ENCODE measurements at regions not wholly inside any gene's neighbourhood (a gene's known extent, or its start where the extent isn't known, plus 50 kb on each side); places are given as distances from the start of the nearest gene placed in this dataset.

DNA sequence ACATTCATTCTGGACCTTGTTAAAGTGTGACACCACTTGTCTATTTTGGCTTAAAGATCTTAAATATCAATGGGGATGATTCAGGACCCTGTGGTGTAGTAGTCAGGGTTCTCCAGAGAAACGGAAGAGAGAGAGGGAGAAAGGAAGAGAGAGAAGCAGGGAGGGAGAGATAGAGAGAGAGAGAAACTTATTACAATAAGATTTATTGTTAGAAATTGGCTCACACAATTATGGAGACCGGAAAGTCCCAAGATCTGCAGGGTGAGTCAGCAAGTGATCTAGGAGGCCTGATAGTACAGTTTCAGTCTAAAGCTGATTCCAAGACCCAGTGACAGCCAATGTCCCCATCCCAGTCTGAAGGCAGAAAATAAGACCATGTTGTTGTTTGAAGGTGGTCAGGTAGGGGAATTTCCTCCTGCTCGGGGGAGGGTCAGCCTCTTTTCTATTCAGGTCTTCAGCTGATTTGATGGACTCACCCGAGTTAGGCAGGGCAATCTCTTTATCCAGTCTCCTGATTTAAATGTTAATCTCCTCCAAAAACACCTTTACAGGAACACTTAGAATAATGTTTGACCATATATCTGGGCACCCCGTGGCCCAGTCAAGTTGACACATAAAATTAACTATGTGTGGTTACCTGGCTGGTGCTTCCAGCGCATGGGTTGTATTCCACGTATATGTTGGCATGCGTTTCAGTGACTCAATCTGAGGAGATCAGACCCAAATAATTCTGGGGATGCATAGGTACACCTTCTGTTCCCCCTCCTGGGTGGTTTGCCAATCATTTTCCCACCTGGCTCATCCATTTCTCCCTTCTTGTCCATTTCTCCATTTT, 1350.5 kb downstream of the TBC1D22A start:
- peak in 1 of 2 donors; percentile 43 for ATAC-seq
- no peaks in the 10 kb centered on the region for H3K36me3 Mint-ChIP-seq (ENCODE audit: insufficient read depth)
- no peak overlapping the region for H3K4me3 Mint-ChIP-seq
- H3K27me3 Mint-ChIP-seq (ENCODE audit: low read depth), result peaks cover 5% of the 10 kb centered on the region
- H3K4me1 Mint-ChIP-seq (ENCODE audit: low read depth), result no peaks in the 10 kb centered on the region
- no peak for DNase-seq
- peaks cover 4% of the 10 kb centered on the region for H3K9me3 Mint-ChIP-seq

- Mint-ChIP-seq H3K36me3 (ENCODE audit: insufficient read depth) (no peaks in the 10 kb centered on the region), H3K9me3 (peaks cover 4% of the 10 kb centered on the region), H3K27me3 (ENCODE audit: low read depth) (peaks cover 17% of the 10 kb centered on the region), H3K4me3 (no peak overlapping the region), H3K4me1 (ENCODE audit: low read depth) (no peaks in the 10 kb centered on the region)
- no peak for ATAC-seq
- no peak for DNase-seq
Observed at GRCh38 chr22:48106715-48107259, 1344.3 kb downstream of the TBC1D22A start.

GRCh38 chr22:48106215-48106614, 1343.8 kb downstream of the TBC1D22A start:
- DNase-seq (no peak), ATAC-seq (no peak)
- Mint-ChIP-seq H3K36me3 (ENCODE audit: insufficient read depth) (no peaks in the 10 kb centered on the region), H3K4me1 (ENCODE audit: low read depth) (no peaks in the 10 kb centered on the region), H3K4me3 (no peak overlapping the region), H3K27me3 (ENCODE audit: low read depth) (peaks cover 17% of the 10 kb centered on the region), H3K9me3 (peaks cover 4% of the 10 kb centered on the region)

GRCh38 chr22:48105259-48105658, 1342.8 kb downstream of the TBC1D22A start:
- ATAC-seq (no peak), DNase-seq (no peak)
- Mint-ChIP-seq H3K4me1 (ENCODE audit: low read depth) (peaks cover 8% of the 10 kb centered on the region), H3K4me3 (no peak overlapping the region), H3K9me3 (peaks cover 4% of the 10 kb centered on the region), H3K36me3 (ENCODE audit: insufficient read depth) (no peaks in the 10 kb centered on the region), H3K27me3 (ENCODE audit: low read depth) (peaks cover 17% of the 10 kb centered on the region)

GRCh38 chr22:48104766-48105165, 1342.3 kb downstream of the TBC1D22A start:
- Mint-ChIP-seq H3K9me3 (peaks cover 4% of the 10 kb centered on the region), H3K4me3 (no peak overlapping the region), H3K4me1 (ENCODE audit: low read depth) (peaks cover 8% of the 10 kb centered on the region), H3K27me3 (ENCODE audit: low read depth) (peaks cover 16% of the 10 kb centered on the region), H3K36me3 (ENCODE audit: insufficient read depth) (no peaks in the 10 kb centered on the region)
- DNase-seq (no peak), ATAC-seq (no peak)

GRCh38 chr22:48104102-48104738, 1341.8 kb downstream of the TBC1D22A start:
- ATAC-seq, result no peak
- no peaks in the 10 kb centered on the region for H3K36me3 Mint-ChIP-seq (ENCODE audit: insufficient read depth)
- H3K9me3 Mint-ChIP-seq, result peaks cover 4% of the 10 kb centered on the region
- no peak overlapping the region for H3K4me3 Mint-ChIP-seq
- H3K27me3 Mint-ChIP-seq (ENCODE audit: low read depth), result peaks cover 16% of the 10 kb centered on the region
- no peak for DNase-seq
- H3K4me1 Mint-ChIP-seq (ENCODE audit: low read depth), result peaks cover 8% of the 10 kb centered on the region

GRCh38 chr22:48103126-48103875, 1340.9 kb downstream of the TBC1D22A start:
- H3K4me1 Mint-ChIP-seq (ENCODE audit: low read depth), result peaks cover 17% of the 10 kb centered on the region
- H3K27me3 Mint-ChIP-seq (ENCODE audit: low read depth), result peaks cover 16% of the 10 kb centered on the region
- H3K9me3 Mint-ChIP-seq, result peaks cover under 1% of the 10 kb centered on the region
- DNase-seq (no peak), ATAC-seq (no peak)
- H3K4me3 Mint-ChIP-seq, result no peak overlapping the region
- H3K36me3 Mint-ChIP-seq (ENCODE audit: insufficient read depth), result no peaks in the 10 kb centered on the region

- Mint-ChIP-seq H3K27me3 (ENCODE audit: low read depth) (peaks cover 16% of the 10 kb centered on the region), H3K4me1 (ENCODE audit: low read depth) (peaks cover 24% of the 10 kb centered on the region), H3K4me3 (no peak overlapping the region), H3K36me3 (ENCODE audit: insufficient read depth) (no peaks in the 10 kb centered on the region), H3K9me3 (no peaks in the 10 kb centered on the region)
- ATAC-seq, result no peak
- DNase-seq, result no peak
Observed at GRCh38 chr22:48102581-48102980, 1340.1 kb downstream of the TBC1D22A start.

- DNase-seq (no peak), ATAC-seq (no peak)
- Mint-ChIP-seq H3K4me1 (ENCODE audit: low read depth) (peaks cover 32% of the 10 kb centered on the region), H3K27me3 (ENCODE audit: low read depth) (peaks cover 16% of the 10 kb centered on the region), H3K36me3 (ENCODE audit: insufficient read depth) (no peaks in the 10 kb centered on the region), H3K9me3 (no peaks in the 10 kb centered on the region), H3K4me3 (no peak overlapping the region)
Observed at GRCh38 chr22:48101704-48102103, 1339.3 kb downstream of the TBC1D22A start.

DNA sequence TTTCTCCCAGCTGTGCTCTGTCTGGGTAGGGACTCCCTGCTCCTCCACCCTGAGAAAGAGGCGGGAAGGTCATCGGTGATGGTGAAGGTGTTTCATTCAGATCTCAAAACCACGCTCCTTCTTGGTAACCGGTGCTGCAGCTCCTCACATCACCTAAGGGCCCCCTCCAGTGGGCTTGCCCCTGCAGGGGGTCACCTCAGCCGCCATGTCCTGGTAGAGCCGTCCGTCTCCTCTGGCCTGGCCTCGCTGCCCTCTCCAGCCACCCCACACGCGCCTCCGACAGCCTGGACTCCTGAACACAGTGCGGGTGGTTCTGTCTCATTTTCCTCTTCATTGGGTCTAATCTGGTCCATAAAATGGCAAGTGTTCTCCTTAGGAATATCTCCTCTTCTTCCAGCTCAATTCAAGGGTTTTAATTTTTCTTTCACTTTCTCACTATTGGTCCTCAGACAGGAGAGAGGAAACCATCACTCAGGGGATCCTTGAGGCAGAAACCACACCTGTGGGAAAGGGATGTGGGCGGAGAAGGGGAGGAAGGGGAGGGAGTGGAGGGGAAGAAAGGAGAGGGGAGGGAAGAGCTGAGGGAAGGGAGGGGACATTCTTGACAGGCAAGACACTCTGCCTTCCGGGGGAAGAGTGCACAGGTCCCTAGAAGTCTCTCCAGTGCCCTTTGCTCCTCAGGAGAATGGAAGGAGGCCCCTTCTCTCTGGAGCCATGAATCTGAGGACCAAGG, 1338.4 kb downstream of the TBC1D22A start:
- Mint-ChIP-seq H3K4me3 (no peak overlapping the region), H3K27me3 (ENCODE audit: low read depth) (peaks cover 12% of the 10 kb centered on the region)

DNA sequence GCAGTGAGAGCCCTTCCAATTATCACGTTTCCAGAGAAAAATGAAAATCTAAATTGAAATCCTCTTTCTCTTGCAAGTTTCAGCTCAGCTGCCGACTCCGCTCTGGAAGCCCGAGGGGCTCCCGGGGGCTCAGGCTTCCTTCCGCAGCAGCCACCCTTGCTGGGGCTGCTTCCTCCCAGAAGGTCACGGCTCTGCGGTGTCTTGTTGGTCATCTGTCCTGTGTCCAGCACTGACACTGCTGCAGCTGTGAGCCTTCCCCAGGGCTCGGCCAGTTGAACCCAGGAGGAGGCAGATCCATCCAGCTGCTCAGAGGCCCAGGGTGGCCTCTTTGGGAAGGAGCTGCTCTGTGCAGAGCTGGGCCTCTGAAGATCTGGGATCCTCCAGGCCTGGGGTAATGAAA, 1337.2 kb downstream of the TBC1D22A start:
- no peak for ATAC-seq
- Mint-ChIP-seq H3K9me3 (no peaks in the 10 kb centered on the region), H3K27me3 (ENCODE audit: low read depth) (peaks cover 9% of the 10 kb centered on the region), H3K36me3 (ENCODE audit: insufficient read depth) (no peaks in the 10 kb centered on the region), H3K4me1 (ENCODE audit: low read depth) (peaks cover 36% of the 10 kb centered on the region), H3K4me3 (no peak overlapping the region)
- no peak for DNase-seq

More for the DNA sequence above, 1338.4 kb downstream of the TBC1D22A start:
- H3K4me1 Mint-ChIP-seq (ENCODE audit: low read depth), result peaks cover 34% of the 10 kb centered on the region
- ATAC-seq (no peak), DNase-seq (no peak)
- no peaks in the 10 kb centered on the region for H3K9me3 Mint-ChIP-seq
- H3K36me3 Mint-ChIP-seq (ENCODE audit: insufficient read depth), result no peaks in the 10 kb centered on the region

GRCh38 chr22:48099251-48099650, 1336.8 kb downstream of the TBC1D22A start:
- Mint-ChIP-seq H3K27me3 (ENCODE audit: low read depth) (peaks cover 6% of the 10 kb centered on the region), H3K9me3 (no peaks in the 10 kb centered on the region), H3K4me3 (no peak overlapping the region), H3K36me3 (ENCODE audit: insufficient read depth) (no peaks in the 10 kb centered on the region), H3K4me1 (ENCODE audit: low read depth) (peaks cover 36% of the 10 kb centered on the region)
- DNase-seq, result no peak
- no peak for ATAC-seq

DNA sequence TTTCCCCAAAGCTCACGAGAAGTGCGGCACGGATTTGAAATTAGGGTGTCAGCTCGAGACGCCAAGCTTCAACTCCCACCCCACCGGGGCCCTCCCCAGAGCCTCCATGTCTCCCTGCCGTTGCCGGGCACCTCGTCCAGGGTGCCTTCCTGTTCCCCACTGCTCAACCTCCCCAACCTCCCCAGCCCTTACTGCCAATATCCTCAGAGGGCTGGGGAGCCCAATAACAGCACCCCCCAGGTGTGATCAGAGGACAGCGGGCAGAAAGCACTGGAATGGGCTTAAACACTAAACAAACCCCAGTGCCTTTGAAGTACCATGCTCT, 1336.4 kb downstream of the TBC1D22A start:
- Mint-ChIP-seq H3K9me3 (no peaks in the 10 kb centered on the region), H3K4me3 (no peak overlapping the region), H3K36me3 (ENCODE audit: insufficient read depth) (no peaks in the 10 kb centered on the region), H3K27me3 (ENCODE audit: low read depth) (peaks cover 2% of the 10 kb centered on the region), H3K4me1 (ENCODE audit: low read depth) (peaks cover 36% of the 10 kb centered on the region)
- ATAC-seq (no peak), DNase-seq (no peak)
